ENCODE measurements at regions not wholly inside any gene's neighbourhood (a gene's known extent, or its start where the extent isn't known, plus 50 kb on each side); places are given as distances from the start of the nearest gene placed in this dataset.

DNA sequence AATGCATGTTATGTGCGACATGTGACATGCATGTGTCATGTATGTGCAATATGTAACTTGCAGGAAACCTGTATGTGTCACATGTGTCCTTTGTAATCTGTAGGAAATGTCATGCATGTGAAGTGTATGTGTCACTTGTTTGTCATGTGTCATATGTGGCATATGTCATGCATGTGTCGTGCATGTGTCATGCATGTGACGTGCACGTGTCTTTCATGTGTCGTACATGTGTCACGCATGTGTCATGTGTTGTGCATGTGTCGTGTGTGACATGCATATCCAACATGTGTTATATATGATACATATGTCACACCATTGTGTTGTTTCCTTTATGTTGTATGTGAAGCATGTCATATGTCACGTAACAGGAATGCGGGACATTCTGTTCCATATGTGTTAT, 2153.2 kb upstream of the PIK3C3 start:
- DNase-seq (ENCODE audit: low read depth), result no peak

DNA sequence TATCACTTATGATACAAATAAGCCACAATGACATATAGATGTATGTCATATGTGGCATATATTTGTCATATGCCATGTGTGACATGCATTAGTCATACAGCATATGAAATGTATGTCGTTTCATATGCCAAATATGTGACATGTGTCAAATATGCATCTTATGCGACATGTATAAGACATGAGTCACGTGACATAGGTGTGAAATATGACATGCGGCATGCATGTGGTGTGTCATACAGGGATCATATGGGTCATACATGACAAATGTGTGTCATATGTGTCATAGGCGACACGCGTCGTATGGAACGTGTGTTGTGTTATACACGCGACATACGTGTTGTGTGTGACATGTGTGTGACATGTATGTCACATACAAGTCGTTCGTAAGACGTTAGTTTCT, 2154.0 kb upstream of the PIK3C3 start:
- no peak for DNase-seq (ENCODE audit: low read depth)

DNA sequence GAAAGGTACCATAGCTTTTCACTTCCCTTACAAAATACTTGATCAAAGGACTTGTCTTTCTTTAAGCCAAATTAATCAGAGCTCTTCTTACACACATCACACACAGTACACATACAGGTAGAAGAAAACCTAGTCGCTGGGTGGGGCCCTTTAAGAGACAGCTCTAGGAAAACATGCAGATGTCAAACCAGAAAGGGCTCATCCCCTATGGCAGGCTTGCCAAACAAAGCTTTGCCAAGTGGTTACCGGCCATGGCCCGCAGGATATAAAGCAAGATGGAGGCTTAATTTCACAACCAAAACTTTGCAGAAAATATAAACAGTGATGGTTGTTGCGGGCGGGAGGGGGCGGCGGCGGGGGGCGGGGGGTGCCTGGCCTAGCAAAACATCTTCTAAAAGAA, 2156.0 kb upstream of the PIK3C3 start:
- DNase-seq (ENCODE audit: low read depth), result no peak

DNA sequence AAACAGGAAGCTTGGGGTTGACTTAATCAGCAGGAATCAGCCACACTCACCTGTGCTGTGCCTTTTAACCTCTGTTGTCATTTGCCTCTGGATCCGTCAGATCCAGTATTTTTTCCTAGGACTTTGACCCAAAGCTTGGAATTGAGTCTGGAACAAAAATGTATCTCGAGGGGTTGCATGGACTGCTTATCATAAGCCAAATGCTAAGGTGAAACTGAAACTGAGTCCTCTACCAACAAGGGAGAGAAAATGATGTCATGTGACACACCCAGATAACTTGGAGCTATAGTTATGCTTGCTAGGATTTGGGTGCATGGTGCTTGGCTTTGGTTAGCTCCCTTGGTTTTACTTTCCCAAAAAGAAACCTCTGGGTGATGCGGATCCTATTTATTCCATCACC, 2158.6 kb upstream of the PIK3C3 start:
- no peak for DNase-seq (ENCODE audit: low read depth)

DNA sequence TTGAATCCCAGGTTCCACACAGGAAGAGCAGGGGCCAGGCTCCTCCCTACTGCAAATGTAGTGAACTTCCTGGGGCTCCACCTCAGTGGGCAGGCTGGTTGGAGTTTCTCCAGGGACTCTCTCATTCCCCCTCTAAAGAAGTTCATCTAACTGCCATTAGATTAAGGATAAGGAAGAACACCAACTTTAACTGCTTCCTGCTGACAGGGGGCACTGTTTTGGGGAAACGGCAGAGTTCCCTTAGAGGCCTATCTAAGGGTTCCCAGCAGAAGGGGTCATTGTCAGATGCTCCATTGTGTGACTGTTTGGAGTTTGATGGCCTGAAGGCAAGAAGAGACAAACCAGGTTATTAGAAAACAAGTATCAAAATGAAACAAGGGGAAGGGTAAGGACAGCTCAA, 2159.7 kb upstream of the PIK3C3 start:
- DNase-seq (ENCODE audit: low read depth), result no peak

DNA sequence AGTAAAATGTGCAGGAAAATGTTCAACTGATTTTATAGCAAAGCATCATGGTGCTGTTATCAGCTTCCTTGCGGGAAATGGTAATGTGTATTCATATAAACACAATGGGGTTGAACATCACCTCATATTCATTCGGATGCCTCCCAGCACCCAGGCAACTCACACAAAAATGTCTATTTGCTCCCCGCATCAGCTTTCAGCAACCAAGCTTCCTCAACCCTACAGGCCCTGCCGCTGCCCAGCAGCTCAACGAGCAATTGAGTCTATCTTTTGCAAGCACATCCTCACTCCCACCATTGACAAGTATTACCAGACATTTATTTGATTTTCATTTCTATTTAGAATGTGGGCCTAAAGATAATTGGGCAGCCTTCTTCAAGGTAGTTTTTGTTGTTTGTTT, 2161.4 kb upstream of the PIK3C3 start:
- no peak for DNase-seq (ENCODE audit: low read depth)

DNA sequence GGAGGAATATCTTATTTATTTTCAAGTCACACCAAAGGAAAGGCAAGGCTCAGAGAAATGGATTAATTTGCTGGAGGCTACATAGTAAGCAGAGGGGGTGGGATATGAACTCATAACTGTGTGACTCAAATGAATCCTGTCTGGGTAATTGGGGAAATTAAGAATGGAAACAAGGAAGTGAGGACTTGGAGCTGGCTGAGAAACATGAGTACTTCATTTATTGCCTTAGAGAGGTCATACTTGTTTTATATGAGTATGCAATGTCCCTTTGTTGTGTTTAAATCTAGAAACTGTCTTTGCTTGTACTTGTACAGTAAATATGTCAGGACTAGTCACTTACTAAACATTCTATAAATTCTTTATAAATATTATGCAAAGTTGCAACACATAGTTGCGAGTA, 2166.7 kb upstream of the PIK3C3 start:
- no peak for DNase-seq (ENCODE audit: low read depth)

DNA sequence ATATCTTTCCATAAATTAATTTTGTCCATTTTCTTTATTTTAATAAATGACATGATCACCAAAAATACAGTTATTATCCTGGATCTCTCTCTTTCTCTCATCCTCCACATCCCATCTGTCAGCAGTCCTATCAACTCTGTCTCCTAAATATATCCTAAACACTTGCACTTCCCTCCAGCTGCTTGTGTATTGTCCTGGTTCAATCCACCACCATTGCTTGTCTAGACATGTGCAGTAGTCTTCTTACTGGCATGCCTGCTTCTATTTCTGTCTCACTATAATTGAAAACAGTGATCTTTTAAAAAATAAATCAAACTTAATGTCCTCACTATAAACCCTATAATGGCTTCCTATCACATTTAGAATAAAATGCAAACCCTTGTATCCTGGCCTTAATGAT, 2168.6 kb upstream of the PIK3C3 start:
- no peak for DNase-seq (ENCODE audit: low read depth)

DNA sequence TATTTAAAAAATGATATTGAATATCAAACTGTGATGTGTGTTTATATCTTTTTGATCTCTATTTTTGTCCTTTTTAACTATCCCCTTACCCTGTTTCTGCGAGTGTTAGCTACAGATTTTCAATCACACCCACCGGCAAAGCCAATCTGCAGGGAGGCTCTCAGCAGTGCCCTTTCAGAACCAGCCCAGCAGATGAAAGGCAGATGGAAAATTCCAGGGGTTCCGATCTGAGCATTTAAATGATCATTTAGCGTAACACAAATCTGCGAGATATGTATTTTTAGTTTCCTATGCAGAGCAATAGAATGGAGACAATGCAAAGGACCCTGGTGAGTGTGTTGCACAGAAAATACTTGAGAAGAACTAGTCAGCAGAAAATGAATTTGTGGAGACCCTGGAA, 2170.5 kb upstream of the PIK3C3 start:
- DNase-seq (ENCODE audit: low read depth), result no peak

DNA sequence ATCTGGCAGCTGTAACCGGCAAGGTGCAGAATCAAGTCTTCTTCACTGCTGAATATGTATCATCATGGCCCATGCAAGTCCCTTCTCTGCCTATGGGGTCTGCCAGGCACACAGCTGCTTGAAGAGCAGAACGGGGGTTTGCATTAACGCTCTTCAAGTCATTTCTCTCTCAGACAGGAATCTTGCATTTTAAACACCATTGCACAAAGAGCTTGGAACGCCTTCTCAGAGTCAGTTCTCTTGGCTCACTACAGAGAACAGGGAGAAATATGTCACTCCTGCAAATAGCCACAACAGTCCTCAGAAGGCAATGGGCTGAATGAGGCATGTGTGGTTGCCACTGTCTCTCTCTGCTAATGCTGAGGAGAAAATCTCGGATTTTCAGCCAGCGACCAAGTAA, 2173.5 kb upstream of the PIK3C3 start:
- DNase-seq (ENCODE audit: low read depth), result no peak

DNA sequence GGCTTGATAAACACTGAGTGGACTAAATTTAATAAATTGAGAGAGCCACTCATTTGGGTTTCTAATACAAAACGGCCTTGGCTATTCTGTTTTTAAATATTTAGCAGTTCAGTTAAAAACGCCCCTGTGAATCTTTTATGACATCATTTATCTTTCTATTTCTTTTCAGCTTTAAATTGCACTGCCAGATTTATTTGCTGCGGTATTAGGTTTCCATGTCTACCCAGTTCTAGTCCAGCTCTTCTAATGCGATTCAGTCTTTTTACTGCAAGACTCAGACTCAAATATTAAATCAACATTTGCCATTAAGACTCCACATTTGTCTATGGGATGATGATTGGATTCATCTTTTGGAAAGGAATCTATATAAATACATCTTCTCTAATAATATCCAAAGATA, 2174.3 kb upstream of the PIK3C3 start:
- DNase-seq (ENCODE audit: low read depth), result no peak

DNA sequence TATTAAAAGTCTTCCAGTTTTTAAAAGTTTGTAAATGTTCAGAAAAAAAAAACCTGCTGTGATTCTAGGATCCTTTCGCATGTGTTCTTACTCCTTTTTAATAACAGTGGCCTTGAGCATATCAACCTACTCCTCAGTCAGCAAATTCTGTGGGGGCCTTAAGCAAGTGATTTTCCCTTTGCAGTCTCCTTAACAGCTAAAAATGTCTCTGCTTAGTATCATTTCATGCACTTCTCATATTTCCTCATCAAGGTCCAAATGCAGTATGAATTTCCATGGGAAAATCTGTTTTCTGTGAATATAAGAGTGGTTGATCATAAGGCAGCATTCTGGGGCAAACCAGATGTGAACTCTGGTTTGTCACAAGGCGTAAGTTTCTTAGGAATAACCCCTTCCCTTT, 2175.1 kb upstream of the PIK3C3 start:
- DNase-seq (ENCODE audit: low read depth), result no peak

DNA sequence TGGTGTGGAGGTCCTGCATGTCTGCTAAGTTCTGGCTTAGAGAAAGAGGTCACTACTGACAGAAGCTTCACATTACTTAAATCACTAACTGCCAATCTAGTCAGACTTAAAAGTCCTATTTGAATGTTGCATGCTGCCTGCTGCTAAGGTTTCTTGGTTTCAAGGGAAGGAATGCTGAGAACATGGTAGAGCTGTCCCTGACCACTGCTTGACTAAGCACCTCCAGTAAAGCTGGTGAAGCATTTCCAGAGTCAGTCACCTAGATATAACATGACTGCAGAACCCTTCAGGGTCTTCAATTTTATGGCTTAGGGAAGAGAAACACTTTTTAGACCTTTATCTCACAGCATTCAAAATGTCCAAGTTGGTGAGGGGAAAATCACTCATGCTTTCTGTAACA, 2178.3 kb upstream of the PIK3C3 start:
- no peak for DNase-seq (ENCODE audit: low read depth)

DNA sequence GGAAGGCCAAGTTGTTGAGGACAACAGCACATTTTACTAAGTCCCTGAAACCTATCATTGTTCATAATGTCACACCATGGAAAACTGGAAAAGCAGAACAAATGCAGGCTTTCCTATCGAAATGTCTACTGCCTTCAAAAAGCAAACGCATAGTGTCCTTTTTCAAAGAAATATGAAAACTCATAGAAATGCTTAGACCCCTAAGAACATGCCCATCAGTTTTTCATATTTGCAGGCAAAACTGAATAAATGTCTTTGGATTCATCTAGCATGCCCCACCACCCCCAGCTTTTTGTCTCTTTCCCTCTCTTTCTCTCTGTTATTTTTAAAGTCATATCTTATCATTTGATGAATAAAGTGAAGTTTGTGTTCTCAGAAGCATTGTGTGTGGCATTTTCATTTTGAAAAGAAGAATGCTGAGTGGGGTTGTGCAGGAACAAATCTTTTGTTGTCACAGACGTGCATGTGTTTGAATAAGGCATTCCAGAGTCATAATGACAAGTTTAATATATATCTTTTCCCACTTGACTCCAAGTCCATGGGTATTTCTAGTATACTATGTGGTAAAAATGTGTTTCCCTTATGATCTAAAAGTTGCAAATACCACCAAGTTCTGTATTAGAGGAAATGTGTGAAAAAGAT, 2180.0 kb upstream of the PIK3C3 start:
- DNase-seq (ENCODE audit: low read depth), result no peak

DNA sequence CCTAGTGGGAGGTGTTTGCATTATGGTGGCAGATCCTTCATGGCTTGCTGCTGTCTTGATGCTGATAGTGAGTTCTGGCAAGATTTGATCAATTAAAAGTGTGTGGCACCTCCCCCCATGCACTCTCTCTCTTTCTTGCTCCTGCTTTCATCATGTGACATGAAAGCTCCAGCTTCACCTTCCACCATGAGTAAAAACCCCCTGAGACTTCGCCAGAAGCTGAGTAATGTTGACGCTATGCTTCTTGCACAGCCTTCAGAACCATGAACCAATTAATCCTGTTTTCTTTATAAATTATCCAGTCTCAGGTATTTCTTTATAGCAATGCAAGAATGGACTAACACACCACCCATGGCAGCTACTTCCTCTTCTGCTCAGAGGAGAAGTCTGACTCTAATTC, 2181.4 kb upstream of the PIK3C3 start:
- no peak for DNase-seq (ENCODE audit: low read depth)

DNA sequence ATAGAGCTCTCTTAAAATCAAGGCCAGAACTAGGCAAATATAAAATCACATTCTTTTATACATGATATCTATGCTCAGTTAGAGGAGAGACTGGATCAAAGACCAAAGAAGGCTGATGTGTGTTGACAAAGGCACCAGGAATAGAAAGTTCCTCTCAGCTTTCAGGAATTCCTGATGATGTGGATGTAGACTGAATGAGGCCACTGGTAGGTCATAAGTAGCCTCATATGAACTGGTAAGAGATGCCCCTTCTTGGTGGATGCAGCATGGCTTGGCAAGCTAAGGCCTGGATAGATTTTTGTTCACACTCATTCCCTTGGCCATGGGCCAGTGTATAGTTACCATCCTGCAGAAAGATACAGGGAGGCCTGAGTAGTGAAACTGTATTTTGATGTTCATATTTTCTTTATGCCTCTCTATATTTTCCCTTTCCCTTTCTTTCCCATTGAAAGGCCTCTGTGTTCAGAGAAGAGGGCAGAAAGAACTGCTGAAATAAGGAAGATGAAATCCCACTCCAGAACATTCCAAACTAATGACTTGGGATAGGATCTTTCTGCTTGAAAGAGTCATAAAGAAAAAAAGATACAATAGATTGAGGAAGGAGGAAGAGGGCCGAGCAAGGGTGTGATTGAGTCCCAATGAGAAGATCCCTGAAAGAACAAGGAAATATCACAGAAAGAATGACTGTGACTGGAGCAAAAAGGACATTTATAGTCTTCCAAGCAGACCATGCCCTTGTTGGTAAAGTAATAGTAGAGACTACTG, 2182.7 kb upstream of the PIK3C3 start:
- no peak for DNase-seq (ENCODE audit: low read depth)

DNA sequence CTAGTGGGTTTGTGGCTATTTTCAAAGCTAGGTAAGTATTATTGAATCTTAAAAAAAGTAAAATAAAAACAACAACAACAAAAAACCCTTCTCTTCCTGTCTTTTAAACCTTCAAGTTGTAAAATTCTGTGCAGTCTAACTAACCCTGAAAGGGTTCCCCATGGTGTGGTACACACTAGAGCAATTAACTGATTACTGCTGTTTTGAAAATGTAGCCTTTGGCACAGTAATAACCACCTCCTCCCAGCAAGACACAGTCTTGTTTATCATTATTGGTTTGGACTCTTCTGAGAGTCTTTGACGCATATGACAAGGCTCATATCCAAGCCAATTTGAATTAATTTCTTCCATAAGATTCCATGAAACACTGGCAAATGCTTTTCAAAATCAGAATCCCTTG, 2184.6 kb upstream of the PIK3C3 start:
- no peak for DNase-seq (ENCODE audit: low read depth)

DNA sequence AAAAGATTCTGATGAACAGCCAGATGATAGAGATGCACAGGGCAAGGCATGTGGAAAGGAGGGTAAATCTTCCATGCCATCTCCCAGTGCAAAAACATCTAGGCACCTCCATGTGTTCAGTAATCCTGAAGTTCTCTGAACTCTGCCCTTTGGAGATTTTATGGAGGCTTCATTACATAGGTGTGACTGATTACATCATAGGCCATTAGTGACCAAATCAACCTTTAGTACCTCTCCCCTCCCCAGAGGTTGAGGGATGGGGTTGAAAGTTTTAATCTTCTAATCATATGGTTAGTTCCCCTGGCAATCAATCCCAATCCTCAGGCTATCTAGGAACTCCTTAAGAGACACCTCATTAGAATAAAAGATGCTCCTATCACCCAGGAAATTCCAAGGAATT, 2190.2 kb upstream of the PIK3C3 start:
- DNase-seq (ENCODE audit: low read depth), result no peak

DNA sequence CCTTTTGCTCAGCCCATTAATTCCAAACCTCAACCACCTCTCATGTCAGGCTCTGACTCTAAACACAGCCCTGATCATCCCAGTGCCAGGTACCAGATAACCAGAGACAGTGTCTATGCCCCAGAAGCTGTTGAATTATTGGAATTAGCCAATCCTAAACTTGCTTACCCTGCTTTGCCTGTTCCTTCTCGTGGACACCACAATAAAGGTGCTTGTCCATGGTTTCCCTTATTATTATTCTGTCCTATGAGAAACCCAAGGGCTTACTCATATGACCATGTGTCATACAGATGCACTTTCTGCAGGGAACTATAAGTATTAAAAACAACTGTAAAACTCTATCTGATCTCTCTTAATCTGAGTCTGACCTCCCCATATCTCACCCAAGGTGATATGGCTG, 2193.8 kb upstream of the PIK3C3 start:
- no peak for DNase-seq (ENCODE audit: low read depth)

DNA sequence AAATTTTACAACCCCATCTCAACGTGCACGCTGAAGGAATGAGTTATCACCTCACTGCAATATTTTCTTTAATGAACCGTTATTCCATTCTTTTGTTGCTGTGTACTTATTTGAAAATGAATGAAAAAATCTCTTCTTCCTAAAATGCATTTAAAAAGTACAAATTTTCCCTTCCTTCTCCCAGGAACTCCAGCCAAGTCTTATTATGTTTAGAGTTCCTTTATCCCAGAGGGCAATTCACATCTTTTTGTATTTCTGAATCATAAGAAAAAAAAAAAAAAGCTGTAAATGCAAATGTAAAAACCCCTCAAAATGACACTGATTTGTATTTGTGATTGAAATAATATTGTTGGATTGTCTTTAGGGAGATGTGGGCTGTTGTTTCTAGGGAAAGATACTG, 2194.3 kb upstream of the CELF4 start:
- no peak for DNase-seq (ENCODE audit: low read depth)

DNA sequence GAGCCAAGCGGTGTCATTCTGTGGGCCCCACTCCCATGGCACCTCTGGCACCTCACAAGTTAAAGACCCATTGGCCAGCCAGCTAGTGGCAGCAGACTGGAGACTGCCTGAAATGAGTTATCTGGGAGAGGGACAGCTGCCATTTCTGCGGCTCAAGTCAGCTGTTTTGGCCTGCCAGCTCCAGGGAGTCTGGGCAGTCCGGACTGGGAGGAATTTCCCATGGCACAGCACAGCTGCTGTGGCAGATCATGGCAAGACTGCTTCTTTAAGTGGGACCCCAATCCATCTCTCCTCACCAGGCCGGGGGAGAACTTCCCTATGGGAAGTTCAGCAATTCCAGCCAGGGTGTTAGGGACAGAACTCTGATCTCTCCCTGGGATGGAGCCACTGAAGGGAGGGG, 2187.6 kb upstream of the CELF4 start:
- DNase-seq (ENCODE audit: low read depth), result no peak

DNA sequence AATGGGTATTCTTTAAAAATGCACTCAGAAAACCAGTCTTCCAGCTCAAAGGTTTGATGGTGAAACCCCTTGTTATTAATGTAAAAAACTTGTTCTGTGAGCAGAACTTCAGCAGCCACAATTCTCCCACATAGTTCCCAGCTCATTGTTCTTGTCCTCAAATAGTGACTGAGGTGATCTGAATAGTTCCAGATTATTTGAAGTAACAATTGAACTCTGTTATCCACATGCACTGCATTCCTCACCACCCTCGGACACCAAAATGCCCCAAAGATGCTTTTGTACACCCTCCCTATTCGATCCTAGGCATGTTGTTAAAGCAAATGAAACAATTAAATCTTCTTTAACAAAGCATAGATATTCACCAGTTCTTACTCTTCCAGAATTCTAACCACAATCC, 2186.8 kb upstream of the CELF4 start:
- no peak for DNase-seq (ENCODE audit: low read depth)

DNA sequence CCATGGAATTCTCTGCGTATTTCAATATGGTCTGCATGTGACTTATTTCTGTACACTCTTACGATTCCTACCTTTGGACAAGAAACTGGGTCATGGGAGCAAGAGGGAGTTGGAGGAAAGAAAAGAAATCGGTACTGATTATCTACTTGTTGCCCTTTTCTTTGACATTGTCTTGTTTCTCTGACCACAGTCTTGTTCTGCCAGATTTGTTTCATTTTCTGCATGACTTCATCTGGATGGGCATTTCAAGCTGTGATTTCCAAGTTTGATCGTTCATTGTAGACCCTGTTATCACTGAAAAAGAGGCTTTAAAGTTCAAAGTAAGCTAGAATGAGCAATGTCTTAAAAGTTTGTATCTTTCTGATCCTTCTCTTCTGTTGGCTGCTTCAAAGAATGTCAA, 2186.3 kb upstream of the CELF4 start:
- DNase-seq (ENCODE audit: low read depth), result no peak

DNA sequence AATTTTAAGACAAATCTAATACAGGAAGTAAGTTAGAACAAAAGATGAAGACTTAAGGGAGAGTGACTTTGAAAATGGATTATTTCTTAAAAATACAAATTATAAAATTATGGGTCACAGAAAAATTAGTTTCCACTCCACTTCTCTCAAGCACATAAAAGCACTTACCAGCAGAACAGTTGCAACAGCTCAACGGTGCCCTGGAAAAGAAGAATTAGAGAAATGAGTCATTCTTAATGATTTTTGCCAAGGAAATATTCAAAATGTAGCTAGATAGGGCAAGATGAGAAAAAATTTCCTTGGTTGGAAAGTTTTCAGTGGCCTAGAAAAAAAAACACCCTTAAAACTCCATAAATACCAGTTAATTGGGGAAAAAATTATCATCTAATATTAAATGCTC, 2185.6 kb upstream of the CELF4 start:
- no peak for DNase-seq (ENCODE audit: low read depth)
